H1 (cell line): ENCODE measurements at regions not wholly inside any gene's neighbourhood (a gene's known extent, or its start where the extent isn't known, plus 50 kb on each side); places are given as distances from the start of the nearest gene placed in this dataset.

Source experiments
- CTCF ChIA-PET: fragments of 300-600 bp; sonication (Branson Sonifier 250); formaldehyde crosslinking; loops from one replicate; lab custom pipeline; 2021; ENCODE audit not compliant: partially characterized antibody; lab: Charles Lee
- POLR2A ChIA-PET: fragments of 300-600 bp; sonication (Branson Sonifier 250); formaldehyde crosslinking; loops from one replicate; lab custom pipeline; 2021; ENCODE audit warnings: inconsistent platforms; ENCODE audit not compliant: partially characterized antibody; lab: Charles Lee
- DNase-seq, 2 experiments: peaks; one replicate each; pipeline versions ENCODE4 v3.0.0 to v3.0.0-alpha.2; 2010 to 2022; ENCODE audit warnings: low spot score in 2 of 2, low read depth in 1 of 2, mixed read lengths in 1 of 2
- FAIRE-seq: peaks from 2 replicates; lab custom pipeline; 2011; peaks lifted over from hg19 to GRCh38; lab: Jason Lieb, UNC
- H2AFZ ChIP-seq: 2 replicates; pipeline ENCODE4 v1.8.1; 2012; ENCODE audit warnings: low read length, inconsistent platforms
- H2AK5ac ChIP-seq: 2 replicates; pipeline ENCODE4 v1.6.1; 2013; ENCODE audit warnings: low read depth, low read length
- H2BK120ac ChIP-seq: replicated peaks from 2 replicates; pipeline ENCODE3; 2013; ENCODE audit warnings: low read depth, low read length, inconsistent platforms
- H2BK12ac ChIP-seq: 2 replicates; pipeline ENCODE4 v1.6.1; 2013; ENCODE audit warnings: low read depth, low read length
- H2BK15ac ChIP-seq: 2 replicates; pipeline ENCODE4 v1.6.1; 2013; ENCODE audit warnings: low read length
- H2BK20ac ChIP-seq: 2 replicates; pipeline ENCODE4 v1.6.1; 2013; ENCODE audit warnings: low read length
- H2BK5ac ChIP-seq: 2 replicates; pipeline ENCODE4 v1.6.1; 2013; ENCODE audit warnings: low read depth, low read length
- H3K14ac ChIP-seq: 2 replicates; pipeline ENCODE4 v1.6.1; 2013; ENCODE audit warnings: inconsistent platforms; ENCODE audit not compliant: insufficient read length
- H3K18ac ChIP-seq: 2 replicates; pipeline ENCODE4 v1.6.1; 2013; ENCODE audit warnings: low read length; ENCODE audit errors: extremely low read depth
- H3K23ac ChIP-seq: 2 replicates; pipeline ENCODE4 v1.6.1; 2013; ENCODE audit warnings: inconsistent platforms; ENCODE audit not compliant: insufficient read length
- H3K23me2 ChIP-seq: 2 replicates; pipeline ENCODE4 v1.6.1; 2013; ENCODE audit warnings: low read depth, low read length
- H3K27ac ChIP-seq: 2 replicates; pipeline ENCODE4 v1.6.1; 2011; ENCODE audit warnings: low read depth, low read length, inconsistent platforms
- H3K27me3 ChIP-seq, 4 experiments: replicated peaks in 1 of 4; 1 replicate in 1 of 4; 2 replicates in 3 of 4; pipeline versions ENCODE4 v1.6.1 to v1.8.1; 2011 to 2013; ENCODE audit warnings: low read length in 3 of 4, mild to moderate bottlenecking in 3 of 4, inconsistent platforms in 2 of 4, mixed read lengths in 2 of 4, moderate library complexity in 1 of 4; ENCODE audit not compliant: control insufficient read depth in 3 of 4, insufficient read depth in 3 of 4; ENCODE audit errors: extremely low read depth in 1 of 4
- H3K36me3 ChIP-seq, 4 experiments: 2 replicates each; pipeline versions ENCODE4 v1.6.1 to v1.8.1; 2011 to 2013; ENCODE audit warnings: mild to moderate bottlenecking in 4 of 4, low read length in 3 of 4, moderate library complexity in 2 of 4, control low read depth in 1 of 4, inconsistent platforms in 1 of 4; ENCODE audit not compliant: insufficient read depth in 4 of 4, control insufficient read depth in 2 of 4
- H3K4ac ChIP-seq: replicated peaks from 2 replicates; pipeline ENCODE3; 2013; ENCODE audit warnings: low read length, low read depth, mixed read lengths, inconsistent platforms; ENCODE audit not compliant: insufficient read length
- H3K4me1 ChIP-seq, 4 experiments: replicated peaks in 1 of 4; 1 replicate in 1 of 4; 2 replicates in 3 of 4; pipeline versions ENCODE4 v1.6.1 to v1.8.1; 2011 to 2013; ENCODE audit warnings: low read length in 3 of 4, inconsistent platforms in 2 of 4, mixed read lengths in 1 of 4; ENCODE audit not compliant: insufficient read depth in 4 of 4, control insufficient read depth in 3 of 4
- H3K4me2 ChIP-seq, 2 experiments: 2 replicates each; pipeline versions ENCODE4 v1.6.1 to v1.8.1; 2011 to 2013; ENCODE audit warnings: low read depth in 2 of 2, low read length in 2 of 2, control low read depth in 1 of 2, inconsistent platforms in 1 of 2, mild to moderate bottlenecking in 1 of 2; ENCODE audit not compliant: insufficient read depth in 1 of 2
- H3K4me3 ChIP-seq, 4 experiments: fragments of 200-600, 300-600 bp in 1 of 4; sonication (generic), shearing (Covaris generic), sonication (Bioruptor Twin) in 1 of 4; 2 replicates each; pipeline versions ENCODE4 v1.5.1 to v1.8.1; 2011 to 2016; ENCODE audit warnings: low read length in 4 of 4, low read depth in 3 of 4, control low read depth in 2 of 4, inconsistent platforms in 2 of 4, mild to moderate bottlenecking in 2 of 4, mixed read lengths in 1 of 4, moderate library complexity in 1 of 4; ENCODE audit not compliant: insufficient read depth in 2 of 4; ENCODE audit errors: extremely low read depth in 1 of 4
- H3K56ac ChIP-seq: replicated peaks from 2 replicates; pipeline ENCODE3; 2013; ENCODE audit warnings: low read depth, mild to moderate bottlenecking, mixed read lengths, low read length, inconsistent platforms; ENCODE audit not compliant: insufficient read length
- H3K79me1 ChIP-seq: 2 replicates; pipeline ENCODE4 v1.6.1; 2013; ENCODE audit warnings: low read depth, low read length, control low read depth
- H3K79me2 ChIP-seq, 2 experiments: 2 replicates each; pipeline versions ENCODE4 v1.6.1 to v1.8.1; 2012 to 2013; ENCODE audit warnings: low read length in 2 of 2, mild to moderate bottlenecking in 2 of 2, inconsistent platforms in 1 of 2; ENCODE audit not compliant: insufficient read depth in 2 of 2, control insufficient read depth in 1 of 2
- H3K9ac ChIP-seq, 4 experiments: replicated peaks in 1 of 4; 1 replicate in 1 of 4; 2 replicates in 3 of 4; pipeline versions ENCODE4 v1.6.1 to v1.8.1; 2011 to 2013; ENCODE audit warnings: low read depth in 3 of 4, low read length in 3 of 4, control low read depth in 2 of 4, mild to moderate bottlenecking in 2 of 4, moderate library complexity in 2 of 4, inconsistent platforms in 1 of 4; ENCODE audit errors: extremely low read depth in 1 of 4
- H3K9me3 ChIP-seq, 2 experiments: 2 replicates each; pipeline versions ENCODE4 v1.6.1 to v1.8.1; 2012 to 2013; ENCODE audit warnings: mild to moderate bottlenecking in 2 of 2, moderate library complexity in 2 of 2, control low read depth in 1 of 2, inconsistent platforms in 1 of 2, low read depth in 1 of 2, low read length in 1 of 2, mixed read lengths in 1 of 2; ENCODE audit not compliant: insufficient read depth in 2 of 2
- H4K20me1 ChIP-seq, 2 experiments: replicated peaks in 1 of 2; 2 replicates each; pipeline versions ENCODE3 to v1.8.1; 2011 to 2013; ENCODE audit warnings: inconsistent platforms in 2 of 2, low read length in 2 of 2, mild to moderate bottlenecking in 1 of 2; ENCODE audit not compliant: insufficient read depth in 2 of 2, control insufficient read depth in 1 of 2
- H4K5ac ChIP-seq: 2 replicates; pipeline ENCODE4 v1.6.1; 2013; ENCODE audit warnings: low read length, low read depth, mixed read lengths, inconsistent platforms; ENCODE audit not compliant: insufficient read length
- H4K8ac ChIP-seq: 2 replicates; pipeline ENCODE4 v1.8.0; 2013; ENCODE audit warnings: mild to moderate bottlenecking, moderate library complexity, low read length, inconsistent platforms; ENCODE audit not compliant: insufficient read depth; ENCODE audit errors: extremely low read depth
- H4K91ac ChIP-seq: replicated peaks from 2 replicates; pipeline ENCODE3; 2013; ENCODE audit warnings: low read length, mixed read lengths, inconsistent platforms; ENCODE audit not compliant: insufficient read length
- CBX8 ChIP-seq: fragments of 300-800, 300-1000 bp; sonication (generic); IDR thresholded peaks from 2 replicates; pipeline ENCODE4 v1.7.1; 2016; ENCODE audit warnings: low read depth, low read length, borderline replicate concordance
- EGR1 ChIP-seq: IDR thresholded peaks from 2 replicates; pipeline ENCODE4 v1.6.1; 2011; ENCODE audit warnings: low read depth, low read length, borderline replicate concordance
- EP300 ChIP-seq, 2 experiments: IDR thresholded peaks; 1 replicate in 1 of 2; 2 replicates in 1 of 2; pipeline ENCODE4 v1.6.1; 2011 to 2012; ENCODE audit warnings: low read depth in 2 of 2, low read length in 2 of 2, mild to moderate bottlenecking in 2 of 2, borderline replicate concordance in 1 of 2, inconsistent platforms in 1 of 2, moderate library complexity in 1 of 2
- NRF1 ChIP-seq: IDR thresholded peaks from 2 replicates; pipeline ENCODE4 v1.6.1; 2011; ENCODE audit warnings: mild to moderate bottlenecking, low read depth, low read length, improper control_type of control experiment
- SAP30 ChIP-seq: fragments of 300-600 bp; sonication (generic); IDR thresholded peaks from 2 replicates; pipeline ENCODE4 v1.7.1; 2012; ENCODE audit warnings: low read length, moderate library complexity, mild to moderate bottlenecking, inconsistent platforms; ENCODE audit not compliant: insufficient read depth, insufficient replicate concordance
- SP4 ChIP-seq: IDR thresholded peaks from 2 replicates; pipeline ENCODE4 v1.6.1; 2012; ENCODE audit warnings: low read length, inconsistent platforms
- WGBS, 2 experiments: shearing (Covaris generic) in 1 of 2; methylation state at CpG; one replicate each; pipeline versions ENCODE4 v1.1.6 to v1.1.7; 2013 to 2015; ENCODE audit warnings: low lambda C conversion rate in 2 of 2, mixed read lengths in 2 of 2, inconsistent platforms in 1 of 2, low coverage in 1 of 2, missing lambda C conversion rate in 1 of 2; ENCODE audit not compliant: insufficient replicate concordance in 2 of 2, insufficient coverage in 1 of 2, insufficient read length in 1 of 2; ENCODE audit errors: extremely low coverage in 1 of 2, missing lambda C conversion rate in 1 of 2; 5-methylcytosine and 5-hydroxymethylcytosine counted together

GRCh38 chr2:82527124-82527523 lies 1932.0 kb downstream of the SUCLG1 start:
- ChIA-PET CTCF (no interaction called here), POLR2A (no interaction called here)
- H3K4me3 ChIP-seq, result no peak overlapping the region
- no peaks in the 10 kb centered on the region for H3K79me2 ChIP-seq
- 93% methylated on average over 12 of the region's 12 CpGs; no CpG with 5 or more reads in 1 of the 2 experiments for WGBS, 2 experiments
- H3K9me3 ChIP-seq, result no peaks in the 10 kb centered on the region
- H3K4ac ChIP-seq, result no peak overlapping the region
- no peak overlapping the region for H2BK20ac ChIP-seq
- H2AK5ac ChIP-seq, result no peak overlapping the region
- H3K14ac ChIP-seq, result no peak overlapping the region
- H3K56ac ChIP-seq, result no peak overlapping the region
- no peak overlapping the region for H4K91ac ChIP-seq
- no peak overlapping the region for H2BK120ac ChIP-seq
- H4K5ac ChIP-seq, result no peak overlapping the region
- H3K4me2 ChIP-seq, result no peak overlapping the region
- no peak overlapping the region for H3K18ac ChIP-seq
- H3K23ac ChIP-seq, result no peak overlapping the region
- TF ChIP-seq SAP30 (no peak), CBX8 (no peak), NRF1 (no peak), EP300 (IDR thresholded peaks at IDR 0.05; ENCODE audit: borderline replicate concordance in 1 of 2, low read depth in 2 of 2, low read length in 2 of 2) (no peak), EGR1 (no peak), SP4 (no peak)
- H4K20me1 ChIP-seq, result no peaks in the 10 kb centered on the region
- no peaks in the 10 kb centered on the region for H3K23me2 ChIP-seq
- H3K27me3 ChIP-seq, result no peaks in the 10 kb centered on the region
- H3K36me3 ChIP-seq, result no peaks in the 10 kb centered on the region
- no peak for DNase-seq
- H2AFZ ChIP-seq, result no peak overlapping the region
- no peak for FAIRE-seq
- no peak overlapping the region for H2BK5ac ChIP-seq
- H3K4me1 ChIP-seq, result no peaks in the 10 kb centered on the region
- H4K8ac ChIP-seq, result no peak overlapping the region
- no peak overlapping the region for H2BK12ac ChIP-seq
- H2BK15ac ChIP-seq, result no peak overlapping the region
- no peak overlapping the region for H3K9ac ChIP-seq
- no peak overlapping the region for H3K27ac ChIP-seq
- no peaks in the 10 kb centered on the region for H3K79me1 ChIP-seq
